Right cardiac atrium (tissue), 5 donors: ENCODE measurements at regions not wholly inside any gene's neighbourhood (a gene's known extent, or its start where the extent isn't known, plus 50 kb on each side); places are given as distances from the start of the nearest gene placed in this dataset.

ENCODE experiments used
- ATAC-seq, 2 donors: fragments of 200-7000 bp; cut with Tn5 transposase; one replicate each; pipeline versions ENCODE4 v1.8.0 to v1.9.1; 2020; ENCODE audit warnings: moderate library complexity in 2 of 2, mild to moderate bottlenecking in 1 of 2
- DNase-seq, 3 donors: peaks; one replicate each; pipeline ENCODE4 v3.0.0-alpha.2; 2020
- H3K27ac ChIP-seq: one replicate; pipeline ENCODE4 v1.5.1; 2013; ENCODE audit warnings: mild to moderate bottlenecking, low read length, control low read depth, moderate library complexity
- H3K27me3 ChIP-seq: one replicate; pipeline ENCODE4 v1.6.1; 2013; ENCODE audit not compliant: control insufficient read depth, insufficient read depth
- H3K4me1 ChIP-seq: one replicate; pipeline ENCODE4 v1.6.1; 2013; ENCODE audit warnings: low read length; ENCODE audit not compliant: control insufficient read depth, insufficient read depth
- H3K4me3 ChIP-seq: one replicate; pipeline ENCODE4 v1.5.1; 2013; ENCODE audit warnings: low read length, control low read depth
- H3K9me3 ChIP-seq: one replicate; pipeline ENCODE4 v1.6.1; 2013; ENCODE audit warnings: low read length; ENCODE audit not compliant: control insufficient read depth
- WGBS: extraction: QIAGEN DNeasy Blood & Tissue Kit; methylation state at CpG from one replicate; pipeline ENCODE4 v1.1.7; 2013; 5-methylcytosine and 5-hydroxymethylcytosine counted together
- intact Hi-C, 4 donors: fragments of 100-400 bp; cut with DNase I; formaldehyde crosslinking; loops; one replicate each; pipeline versions ENCODE4 v1.11.0 to v1.14.0; 2022 to 2023
- donor health status: healthy with polysubstance abuse.
- donor health status: DM: no; HTN: yes; CAD: no.
- donor health status: DM: no; HTN: no; CAD: no.
- donor health status: DM: no; HTN: yes; CAD: no; lungs with severe emphysema.
- donor health status: DM: yes; HTN: yes; CAD: no.

- intact Hi-C loops, result no loop called here
- H3K9me3 ChIP-seq, result no peaks in the 10 kb centered on the region
- H3K4me3 ChIP-seq, result no peak overlapping the region
- DNase-seq (peak in 1 of 3 donors; percentile 6), ATAC-seq (no peak)
- WGBS, result 56% methylated on average over 27 of the region's 27 CpGs
- H3K27me3 ChIP-seq, result no peaks in the 10 kb centered on the region
- H3K27ac ChIP-seq, result no peak overlapping the region
- H3K4me1 ChIP-seq, result no peaks in the 10 kb centered on the region
These were observed 171.9 kb downstream of the ENGASE start for GRCh38 chr17:79246225-79247190.

- no peak for ATAC-seq
- Histone ChIP-seq H3K9me3 (no peaks in the 10 kb centered on the region), H3K27me3 (no peaks in the 10 kb centered on the region), H3K27ac (no peak overlapping the region), H3K4me3 (no peak overlapping the region), H3K4me1 (no peaks in the 10 kb centered on the region)
- DNase-seq, result no peak
- intact Hi-C loops, result no loop called here
These were observed 170.0 kb downstream of the ENGASE start for GRCh38 chr17:79244665-79245064.

- DNase-seq (peak in 1 of 3 donors; percentile 10), ATAC-seq (no peak)
- H3K27me3 ChIP-seq, result no peaks in the 10 kb centered on the region
- intact Hi-C loops, result no loop called here
- H3K9me3 ChIP-seq, result no peaks in the 10 kb centered on the region
- H3K4me3 ChIP-seq, result no peak overlapping the region
- no peaks in the 10 kb centered on the region for H3K4me1 ChIP-seq
- no peak overlapping the region for H3K27ac ChIP-seq
- 91% methylated on average over 8 of the region's 8 CpGs for WGBS
These were observed 169.4 kb downstream of the ENGASE start for GRCh38 chr17:79243996-79244395.

GRCh38 chr17:79243603-79243990, 169.0 kb downstream of the ENGASE start:
- intact Hi-C loops, result no loop called here
- Histone ChIP-seq H3K4me3 (no peak overlapping the region), H3K4me1 (no peaks in the 10 kb centered on the region), H3K9me3 (no peaks in the 10 kb centered on the region), H3K27ac (no peak overlapping the region), H3K27me3 (no peaks in the 10 kb centered on the region)
- DNase-seq (no peak), ATAC-seq (no peak)
- WGBS, result 97% methylated on average over 4 of the region's 4 CpGs

- H3K4me1 ChIP-seq, result no peaks in the 10 kb centered on the region
- peak in 1 of 3 donors; percentile 16 for DNase-seq
- ATAC-seq, result no peak
- 70% methylated on average over 10 of the region's 10 CpGs for WGBS
- no peak overlapping the region for H3K27ac ChIP-seq
- no peak overlapping the region for H3K4me3 ChIP-seq
- no peaks in the 10 kb centered on the region for H3K9me3 ChIP-seq
- no peaks in the 10 kb centered on the region for H3K27me3 ChIP-seq
- intact Hi-C loops, result no loop called here
These were observed 168.4 kb downstream of the ENGASE start for GRCh38 chr17:79242873-79243602.

GRCh38 chr17:79242393-79242792, 167.8 kb downstream of the ENGASE start:
- peak in 1 of 3 donors; percentile 3 for DNase-seq
- no peaks in the 10 kb centered on the region for H3K4me1 ChIP-seq
- H3K27me3 ChIP-seq, result no peaks in the 10 kb centered on the region
- intact Hi-C loops, result no loop called here
- no peak for ATAC-seq
- no peak overlapping the region for H3K27ac ChIP-seq
- no peak overlapping the region for H3K4me3 ChIP-seq
- no peaks in the 10 kb centered on the region for H3K9me3 ChIP-seq
- WGBS, result 67% methylated on average over 2 of the region's 2 CpGs

- Histone ChIP-seq H3K27ac (no peak overlapping the region), H3K9me3 (no peaks in the 10 kb centered on the region), H3K4me3 (no peak overlapping the region), H3K4me1 (no peaks in the 10 kb centered on the region), H3K27me3 (no peaks in the 10 kb centered on the region)
- ATAC-seq (no peak), DNase-seq (no peak)
- 82% methylated on average over 5 of the region's 5 CpGs for WGBS
- intact Hi-C loops, result no loop called here
These were observed 167.0 kb downstream of the ENGASE start for GRCh38 chr17:79241616-79242015.

- ATAC-seq (no peak), DNase-seq (peak in 1 of 3 donors; percentile 2)
- 66% methylated on average over 9 of the region's 9 CpGs for WGBS
- Histone ChIP-seq H3K27ac (no peak overlapping the region), H3K9me3 (no peaks in the 10 kb centered on the region), H3K4me1 (no peaks in the 10 kb centered on the region), H3K4me3 (no peak overlapping the region), H3K27me3 (no peaks in the 10 kb centered on the region)
- intact Hi-C loops, result no loop called here
These were observed 164.6 kb downstream of the ENGASE start for GRCh38 chr17:79239205-79239604.

- H3K27me3 ChIP-seq, result no peaks in the 10 kb centered on the region
- 78% methylated on average over 13 of the region's 13 CpGs for WGBS
- DNase-seq (peak in 1 of 3 donors; percentile 8), ATAC-seq (no peak)
- H3K27ac ChIP-seq, result no peak overlapping the region
- no peak overlapping the region for H3K4me3 ChIP-seq
- no peaks in the 10 kb centered on the region for H3K9me3 ChIP-seq
- no peaks in the 10 kb centered on the region for H3K4me1 ChIP-seq
- intact Hi-C loops, result no loop called here
These were observed 162.9 kb downstream of the ENGASE start for GRCh38 chr17:79237448-79238053.

GRCh38 chr17:79235808-79236207, 161.2 kb downstream of the ENGASE start:
- DNase-seq (peak in 1 of 3 donors; percentile 14), ATAC-seq (no peak)
- H3K4me3 ChIP-seq, result no peak overlapping the region
- no peaks in the 10 kb centered on the region for H3K9me3 ChIP-seq
- no peaks in the 10 kb centered on the region for H3K4me1 ChIP-seq
- H3K27me3 ChIP-seq, result no peaks in the 10 kb centered on the region
- intact Hi-C loops, result no loop called here
- 35% methylated on average over 10 of the region's 10 CpGs for WGBS
- H3K27ac ChIP-seq, result no peak overlapping the region
